OCI-LY1 (cell line): ENCODE measurements at regions not wholly inside any gene's neighbourhood (a gene's known extent, or its start where the extent isn't known, plus 50 kb on each side); places are given as distances from the start of the nearest gene placed in this dataset.

Experiments used
- H2AFZ ChIP-seq: fragments of 200-600 bp; sonication (generic), shearing (Covaris generic); 2 replicates; pipeline ENCODE4 v1.6.0; 2014; ENCODE audit warnings: antibody characterized with exemption, mild to moderate bottlenecking, low read length
- H3F3A ChIP-seq: fragments of 200-600 bp; sonication (generic), shearing (Covaris generic); 2 replicates; pipeline ENCODE4 v1.6.0; 2014; ENCODE audit warnings: mild to moderate bottlenecking, antibody characterized with exemption, low read length, moderate library complexity; ENCODE audit not compliant: insufficient read depth
- H3K27ac ChIP-seq: fragments of 200-600 bp; sonication (generic); 2 replicates; pipeline ENCODE4 v1.5.1; 2014; ENCODE audit warnings: low read length, mixed run types, mild to moderate bottlenecking, low read depth; ENCODE audit not compliant: poor library complexity, severe bottlenecking
- H3K27me3 ChIP-seq: fragments of 200-600 bp; sonication (generic); 2 replicates; pipeline ENCODE4 v1.6.0; 2014; ENCODE audit warnings: antibody characterized with exemption, mild to moderate bottlenecking, low read length, moderate library complexity; ENCODE audit not compliant: insufficient read depth
- H3K36me3 ChIP-seq: fragments of 200-600 bp; sonication (generic); 2 replicates; pipeline ENCODE4 v1.6.1; 2014; ENCODE audit warnings: mild to moderate bottlenecking, antibody characterized with exemption, low read length, moderate library complexity, mixed read lengths; ENCODE audit not compliant: insufficient read depth
- H3K4me1 ChIP-seq: fragments of 200-600 bp; sonication (generic); 2 replicates; pipeline ENCODE4 v1.5.1; 2014; ENCODE audit warnings: mild to moderate bottlenecking, low read length, moderate library complexity; ENCODE audit not compliant: insufficient read depth, severe bottlenecking
- H3K4me2 ChIP-seq: fragments of 200-600 bp; sonication (generic), shearing (Covaris generic); 2 replicates; pipeline ENCODE4 v1.6.1; 2014; ENCODE audit warnings: low read length
- H3K4me3 ChIP-seq: fragments of 200-600 bp; sonication (generic); 2 replicates; pipeline ENCODE4 v1.5.1; 2014; ENCODE audit warnings: low read length, low read depth, mild to moderate bottlenecking, mixed read lengths; ENCODE audit not compliant: poor library complexity, severe bottlenecking
- H3K79me2 ChIP-seq: fragments of 200-600 bp; shearing (Covaris generic); 2 replicates; pipeline ENCODE4 v1.6.1; 2016; ENCODE audit warnings: mixed run types, low read length, mixed read lengths; ENCODE audit not compliant: insufficient read depth
- H3K9ac ChIP-seq: fragments of 200-600 bp; sonication (generic), shearing (Covaris generic); 2 replicates; pipeline ENCODE4 v1.6.1; 2014; ENCODE audit warnings: mild to moderate bottlenecking, low read length, mixed read lengths
- H3K9me2 ChIP-seq: fragments of 200-600 bp; sonication (generic), shearing (Covaris generic); 2 replicates; pipeline ENCODE4 v1.6.1; 2014; ENCODE audit warnings: low read depth, mild to moderate bottlenecking, low read length, mixed read lengths
- H3K9me3 ChIP-seq: fragments of 200-600 bp; shearing (Covaris generic); 2 replicates; pipeline ENCODE4 v1.6.1; 2014; ENCODE audit warnings: low read length, mixed read lengths
- H4K20me1 ChIP-seq: fragments of 200-600 bp; sonication (generic), shearing (Covaris generic); 2 replicates; pipeline ENCODE4 v1.6.0; 2016; ENCODE audit warnings: mild to moderate bottlenecking, low read length; ENCODE audit not compliant: insufficient read depth
- EZH2 ChIP-seq: fragments of 200-600 bp; sonication (generic), shearing (Covaris generic); IDR thresholded peaks from 2 replicates; pipeline ENCODE4 v1.8.0; 2017; ENCODE audit warnings: borderline replicate concordance, mixed run types, mild to moderate bottlenecking, antibody characterized with exemption, low read length, moderate library complexity, mixed read lengths
- TF ChIP-seq, protein P1 (sequence below): fragments of 200-600 bp; sonication (generic), shearing (Covaris generic); IDR thresholded peaks from 2 replicates; pipeline ENCODE4 v1.5.1; 2017; ENCODE audit warnings: mild to moderate bottlenecking, antibody characterized with exemption, low read length, moderate library complexity, mixed read lengths

DNA sequence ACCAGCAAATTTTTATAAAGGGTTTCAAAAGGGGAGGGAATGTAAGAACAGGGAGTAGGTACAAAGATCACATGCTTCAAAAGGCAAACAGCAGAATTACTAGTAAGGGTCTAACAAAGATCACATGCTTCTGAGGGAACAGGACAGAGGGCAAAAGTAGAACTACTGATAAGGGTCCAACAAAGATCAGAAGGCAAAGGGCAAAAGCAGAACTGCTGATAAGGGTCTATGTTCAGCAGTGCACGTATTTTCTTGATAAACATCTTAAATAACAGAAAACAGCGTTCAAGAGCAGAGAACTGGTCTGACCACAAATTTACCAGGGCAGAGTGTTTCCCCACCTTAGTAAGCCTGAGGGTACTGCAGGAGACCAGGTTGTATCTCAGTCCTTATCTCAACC, 469.5 kb upstream of the PIK3R1 start:
- no peak overlapping the region for H3K4me2 ChIP-seq
- H2AFZ ChIP-seq, result no peak overlapping the region
- H3K9me3 ChIP-seq, result no peaks in the 10 kb centered on the region
- no peaks in the 10 kb centered on the region for H3K9me2 ChIP-seq
- no peak overlapping the region for H3K9ac ChIP-seq
- no peak overlapping the region for H3K4me3 ChIP-seq
- H3F3A ChIP-seq, result no peaks in the 10 kb centered on the region
- H3K36me3 ChIP-seq, result no peaks in the 10 kb centered on the region
- no peaks in the 10 kb centered on the region for H3K27me3 ChIP-seq
- H3K27ac ChIP-seq, result no peak overlapping the region
- TF ChIP-seq EZH2, result no peak
- TF ChIP-seq, protein P1, sequence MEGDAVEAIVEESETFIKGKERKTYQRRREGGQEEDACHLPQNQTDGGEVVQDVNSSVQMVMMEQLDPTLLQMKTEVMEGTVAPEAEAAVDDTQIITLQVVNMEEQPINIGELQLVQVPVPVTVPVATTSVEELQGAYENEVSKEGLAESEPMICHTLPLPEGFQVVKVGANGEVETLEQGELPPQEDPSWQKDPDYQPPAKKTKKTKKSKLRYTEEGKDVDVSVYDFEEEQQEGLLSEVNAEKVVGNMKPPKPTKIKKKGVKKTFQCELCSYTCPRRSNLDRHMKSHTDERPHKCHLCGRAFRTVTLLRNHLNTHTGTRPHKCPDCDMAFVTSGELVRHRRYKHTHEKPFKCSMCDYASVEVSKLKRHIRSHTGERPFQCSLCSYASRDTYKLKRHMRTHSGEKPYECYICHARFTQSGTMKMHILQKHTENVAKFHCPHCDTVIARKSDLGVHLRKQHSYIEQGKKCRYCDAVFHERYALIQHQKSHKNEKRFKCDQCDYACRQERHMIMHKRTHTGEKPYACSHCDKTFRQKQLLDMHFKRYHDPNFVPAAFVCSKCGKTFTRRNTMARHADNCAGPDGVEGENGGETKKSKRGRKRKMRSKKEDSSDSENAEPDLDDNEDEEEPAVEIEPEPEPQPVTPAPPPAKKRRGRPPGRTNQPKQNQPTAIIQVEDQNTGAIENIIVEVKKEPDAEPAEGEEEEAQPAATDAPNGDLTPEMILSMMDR, result no peak
- no peaks in the 10 kb centered on the region for H3K79me2 ChIP-seq
- H4K20me1 ChIP-seq, result no peaks in the 10 kb centered on the region
- no peaks in the 10 kb centered on the region for H3K4me1 ChIP-seq

DNA sequence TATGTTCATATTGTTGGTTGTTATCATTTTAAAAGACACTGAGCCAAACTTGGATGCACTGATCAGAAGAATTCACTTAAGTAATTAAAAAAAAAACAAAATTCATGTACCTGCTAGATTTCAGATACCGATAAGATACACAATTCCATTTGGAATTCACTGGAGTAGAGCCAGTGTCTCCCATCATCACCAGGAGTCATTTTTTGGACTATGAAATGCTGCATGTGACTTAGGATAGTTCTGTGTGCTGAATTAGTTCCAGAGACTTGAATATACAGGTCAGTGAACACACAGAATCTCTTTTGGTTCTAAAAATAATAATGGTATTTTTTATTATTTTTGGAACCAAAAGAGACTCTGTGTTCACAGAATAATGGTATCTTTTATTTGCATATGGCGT, 482.6 kb upstream of the PIK3R1 start:
- no peaks in the 10 kb centered on the region for H3F3A ChIP-seq
- H3K4me1 ChIP-seq, result no peaks in the 10 kb centered on the region
- no peak overlapping the region for H3K4me3 ChIP-seq
- H2AFZ ChIP-seq, result no peak overlapping the region
- no peak for TF ChIP-seq EZH2
- TF ChIP-seq, protein P1, result no peak
- no peak overlapping the region for H3K9ac ChIP-seq
- no peaks in the 10 kb centered on the region for H3K79me2 ChIP-seq
- no peaks in the 10 kb centered on the region for H3K9me2 ChIP-seq
- H3K27me3 ChIP-seq, result no peaks in the 10 kb centered on the region
- H3K36me3 ChIP-seq, result no peaks in the 10 kb centered on the region
- H4K20me1 ChIP-seq, result no peaks in the 10 kb centered on the region
- no peak overlapping the region for H3K27ac ChIP-seq
- no peaks in the 10 kb centered on the region for H3K9me3 ChIP-seq
- H3K4me2 ChIP-seq, result no peak overlapping the region

- H3K4me3 ChIP-seq, result no peak overlapping the region
- H3K9me2 ChIP-seq, result no peaks in the 10 kb centered on the region
- no peaks in the 10 kb centered on the region for H3K36me3 ChIP-seq
- no peak overlapping the region for H2AFZ ChIP-seq
- no peak overlapping the region for H3K9ac ChIP-seq
- H4K20me1 ChIP-seq, result no peaks in the 10 kb centered on the region
- no peaks in the 10 kb centered on the region for H3K79me2 ChIP-seq
- no peak overlapping the region for H3K27ac ChIP-seq
- no peaks in the 10 kb centered on the region for H3K27me3 ChIP-seq
- TF ChIP-seq EZH2, result no peak
- TF ChIP-seq, protein P1, result no peak
- no peaks in the 10 kb centered on the region for H3K4me1 ChIP-seq
- no peaks in the 10 kb centered on the region for H3F3A ChIP-seq
- H3K9me3 ChIP-seq, result no peaks in the 10 kb centered on the region
- H3K4me2 ChIP-seq, result no peak overlapping the region
Measured at GRCh38 chr5:67732471-67732870, 483.1 kb upstream of the PIK3R1 start.
